H1 (cell line): ENCODE measurements at regions not wholly inside any gene's neighbourhood (a gene's known extent, or its start where the extent isn't known, plus 50 kb on each side); places are given as distances from the start of the nearest gene placed in this dataset.

ENCODE experiments used
- GTF2F1 ChIP-seq: IDR thresholded peaks from 2 replicates; pipeline ENCODE4 v1.6.1; 2012; ENCODE audit warnings: low read depth, low read length, improper control_type of control experiment, borderline replicate concordance
- KDM4A ChIP-seq: IDR thresholded peaks from one replicate; pipeline ENCODE4 v1.7.1; 2012; ENCODE audit warnings: low read depth, mild to moderate bottlenecking, moderate library complexity, low read length, inconsistent platforms; ENCODE audit not compliant: severe bottlenecking
- TF ChIP-seq, protein P1 (sequence below): IDR thresholded peaks from 2 replicates; pipeline ENCODE4 v1.6.1; 2012; ENCODE audit warnings: low read length, inconsistent platforms

- TF ChIP-seq, protein P1, sequence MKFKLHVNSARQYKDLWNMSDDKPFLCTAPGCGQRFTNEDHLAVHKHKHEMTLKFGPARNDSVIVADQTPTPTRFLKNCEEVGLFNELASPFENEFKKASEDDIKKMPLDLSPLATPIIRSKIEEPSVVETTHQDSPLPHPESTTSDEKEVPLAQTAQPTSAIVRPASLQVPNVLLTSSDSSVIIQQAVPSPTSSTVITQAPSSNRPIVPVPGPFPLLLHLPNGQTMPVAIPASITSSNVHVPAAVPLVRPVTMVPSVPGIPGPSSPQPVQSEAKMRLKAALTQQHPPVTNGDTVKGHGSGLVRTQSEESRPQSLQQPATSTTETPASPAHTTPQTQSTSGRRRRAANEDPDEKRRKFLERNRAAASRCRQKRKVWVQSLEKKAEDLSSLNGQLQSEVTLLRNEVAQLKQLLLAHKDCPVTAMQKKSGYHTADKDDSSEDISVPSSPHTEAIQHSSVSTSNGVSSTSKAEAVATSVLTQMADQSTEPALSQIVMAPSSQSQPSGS = no peak
- TF ChIP-seq KDM4A = no peak
- no peak for TF ChIP-seq GTF2F1
Measured at GRCh38 chrY:21813484-21814233, 80.7 kb downstream of the RBMY1D start (continued).
